NK-92 (cell line): ENCODE measurements at regions not wholly inside any gene's neighbourhood (a gene's known extent, or its start where the extent isn't known, plus 50 kb on each side); places are given as distances from the start of the nearest gene placed in this dataset.

ENCODE experiments used
- DNase-seq: peaks from one replicate; lab custom pipeline; 2025; ENCODE audit not compliant: unreplicated experiment; lab: John Stamatoyannopoulos, UW

DNA sequence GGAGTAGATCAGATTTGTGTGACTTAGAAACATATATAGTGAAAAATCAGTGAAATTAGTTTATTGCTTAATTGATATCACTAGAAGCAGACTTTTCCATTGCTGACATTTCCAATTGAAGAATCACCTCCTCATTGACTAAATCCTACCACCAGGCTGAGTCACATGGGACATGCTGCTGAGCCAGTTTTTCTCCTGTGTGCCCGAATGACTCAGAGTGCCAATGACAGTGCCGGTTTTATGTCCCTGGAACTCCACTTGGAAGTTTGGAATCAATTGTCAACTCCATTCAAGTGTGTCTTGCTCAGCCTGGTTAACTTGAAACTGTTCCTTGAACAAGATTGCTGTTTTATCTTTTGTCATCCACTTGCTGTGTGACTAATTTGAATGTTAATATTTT is 316.1 kb upstream of the PRDM1 start:
- no peak for DNase-seq

DNA sequence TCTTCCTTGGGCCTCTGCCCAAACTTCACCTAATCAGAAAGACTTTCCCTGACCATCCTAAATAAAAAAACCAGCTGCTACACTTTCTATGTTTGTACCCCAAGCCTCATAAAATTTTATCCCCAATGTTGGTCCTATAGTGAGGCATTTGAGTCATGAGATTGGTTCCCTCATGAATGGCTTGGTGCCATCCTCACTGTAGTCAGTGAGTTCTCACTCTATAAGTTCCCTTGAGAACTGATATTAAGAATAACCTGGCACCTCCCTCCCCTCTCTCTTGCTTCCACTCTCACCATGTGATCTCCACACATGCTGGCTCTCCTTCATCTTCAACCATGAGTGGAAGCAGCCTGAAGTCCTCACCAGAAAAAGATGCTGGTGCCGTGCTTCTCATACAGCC is 316.9 kb upstream of the PRDM1 start:
- DNase-seq = no peak

DNA sequence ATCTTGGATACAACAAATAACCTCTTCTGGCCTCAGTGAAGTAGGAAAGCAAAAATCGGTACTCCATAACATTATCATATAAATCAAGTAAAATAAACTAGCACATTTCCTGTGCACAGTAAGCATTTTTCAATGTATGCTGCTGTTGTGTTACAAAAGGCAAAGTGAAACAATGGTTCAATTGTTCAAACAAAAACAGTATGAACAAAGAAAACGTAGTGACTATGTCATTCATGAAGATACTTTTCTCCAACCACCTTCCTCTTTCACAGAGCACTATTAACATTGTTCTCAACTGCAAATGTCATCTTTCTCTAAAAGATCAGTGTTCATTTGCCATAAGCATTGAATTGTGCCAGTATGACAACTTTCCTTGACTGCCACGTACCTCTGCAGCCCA is 318.6 kb upstream of the PRDM1 start:
- no peak for DNase-seq

DNA sequence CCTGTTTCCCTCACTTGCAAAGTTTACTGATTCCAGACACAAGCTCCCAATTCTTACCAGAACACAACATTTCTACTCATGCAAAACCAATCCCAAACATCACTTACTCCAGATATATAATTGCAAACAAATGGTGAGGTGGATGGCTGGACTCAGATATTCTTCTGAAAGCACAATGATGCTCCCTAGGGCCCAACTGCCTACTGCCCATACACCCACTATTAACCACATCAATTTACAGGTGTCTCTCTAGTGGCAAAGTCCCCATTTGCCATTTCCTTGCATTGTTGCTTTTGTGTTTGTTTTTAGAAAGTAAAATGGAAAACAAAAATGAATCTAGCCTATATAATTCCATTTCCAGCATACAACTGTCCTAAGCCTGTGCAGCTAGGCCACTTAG is 320.9 kb upstream of the PRDM1 start:
- DNase-seq = no peak

DNA sequence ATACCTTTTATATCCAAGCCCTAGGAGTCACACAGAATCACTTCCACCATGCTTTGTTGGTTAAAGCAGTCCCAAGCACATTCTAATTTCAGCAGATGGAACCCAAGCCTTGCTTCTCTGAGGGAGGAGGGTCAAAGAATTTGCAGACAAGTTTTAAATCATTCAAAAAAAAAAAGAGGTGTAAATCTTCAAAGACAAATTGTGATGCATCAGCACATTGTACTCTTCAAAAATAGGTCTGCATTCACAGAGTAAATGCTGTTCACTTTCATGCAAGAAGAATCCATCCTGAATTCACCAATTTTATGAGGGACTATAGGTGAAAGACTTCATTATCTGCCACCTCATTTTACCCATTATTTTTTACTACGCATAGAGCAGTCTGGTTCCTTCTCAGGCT is 321.8 kb upstream of the PRDM1 start:
- no peak for DNase-seq

DNA sequence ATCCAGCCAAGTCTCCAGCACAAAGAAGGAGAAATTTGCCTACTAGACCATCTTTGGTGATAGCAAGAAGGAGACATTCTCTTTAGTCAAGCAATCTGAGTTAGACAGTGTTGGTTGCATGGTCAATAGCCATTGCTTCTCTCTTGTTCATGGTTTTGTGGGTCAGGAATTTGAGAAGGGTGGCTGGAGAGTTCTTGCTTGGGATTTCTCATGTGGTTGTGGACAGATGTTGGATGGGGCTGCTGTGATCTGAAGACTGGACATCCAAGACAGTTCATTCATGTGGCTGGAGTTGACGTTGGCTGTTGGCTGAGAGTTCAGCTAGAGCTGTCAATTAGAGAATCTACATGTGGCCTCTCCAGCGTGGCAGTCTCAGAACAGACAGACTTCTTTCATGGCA is 322.3 kb upstream of the PRDM1 start:
- no peak for DNase-seq

DNA sequence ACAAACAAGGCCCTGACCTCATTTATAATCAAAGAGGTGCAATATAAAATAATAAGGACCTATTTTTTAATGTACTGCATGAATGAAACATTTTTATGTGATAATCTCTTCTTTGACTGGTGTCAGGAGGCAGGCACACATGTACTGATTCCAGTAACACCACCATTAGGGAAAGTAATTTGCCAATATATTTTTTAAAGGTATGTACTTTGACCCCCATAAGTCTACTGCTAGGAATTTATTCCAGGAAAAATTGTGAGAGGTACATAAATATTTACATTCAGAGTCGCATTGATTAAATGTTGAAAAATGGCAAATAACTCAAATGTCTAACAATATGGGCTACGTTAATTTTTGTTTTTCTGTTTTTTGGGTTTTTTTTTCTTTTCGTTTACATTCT is 325.4 kb upstream of the PRDM1 start:
- no peak for DNase-seq

DNA sequence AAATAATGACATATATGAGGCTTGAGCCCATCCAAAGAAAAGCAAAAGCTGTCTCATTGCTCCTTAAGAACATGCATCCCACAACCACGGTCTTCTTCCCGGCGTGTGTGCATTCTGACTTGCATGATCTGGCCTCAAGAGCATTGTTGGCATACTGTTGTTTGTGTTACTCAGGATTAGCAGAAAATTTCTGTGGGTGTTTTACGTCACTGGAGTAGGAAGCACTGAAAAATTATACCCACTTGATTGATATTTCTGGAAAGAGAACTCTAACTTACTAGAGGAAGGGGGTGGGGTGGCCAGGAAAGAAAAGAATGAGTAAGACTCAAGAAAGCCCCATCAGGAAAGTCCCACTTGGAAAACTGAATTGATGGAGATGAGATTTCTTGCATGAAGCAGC is 326.2 kb upstream of the PRDM1 start:
- DNase-seq = no peak

DNA sequence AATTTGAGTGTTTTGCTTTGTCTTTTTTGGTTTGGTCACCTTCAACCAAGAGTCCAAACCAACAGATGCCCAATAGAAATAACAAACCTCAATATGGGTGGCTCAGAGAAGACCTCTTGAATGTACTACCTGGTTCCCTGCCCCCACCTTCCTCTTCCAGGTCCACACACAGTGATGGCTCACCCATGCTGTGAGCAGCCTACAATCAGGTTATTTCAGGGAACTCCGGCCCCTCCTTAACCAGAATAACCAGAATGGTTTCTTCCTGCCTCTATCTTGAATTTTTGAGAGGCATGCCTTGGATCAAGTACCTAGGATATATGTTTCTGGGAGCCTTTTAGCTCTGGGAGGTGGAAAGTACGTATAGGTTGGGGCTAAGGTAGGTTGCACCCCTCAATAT is 327.1 kb upstream of the PRDM1 start:
- no peak for DNase-seq

DNA sequence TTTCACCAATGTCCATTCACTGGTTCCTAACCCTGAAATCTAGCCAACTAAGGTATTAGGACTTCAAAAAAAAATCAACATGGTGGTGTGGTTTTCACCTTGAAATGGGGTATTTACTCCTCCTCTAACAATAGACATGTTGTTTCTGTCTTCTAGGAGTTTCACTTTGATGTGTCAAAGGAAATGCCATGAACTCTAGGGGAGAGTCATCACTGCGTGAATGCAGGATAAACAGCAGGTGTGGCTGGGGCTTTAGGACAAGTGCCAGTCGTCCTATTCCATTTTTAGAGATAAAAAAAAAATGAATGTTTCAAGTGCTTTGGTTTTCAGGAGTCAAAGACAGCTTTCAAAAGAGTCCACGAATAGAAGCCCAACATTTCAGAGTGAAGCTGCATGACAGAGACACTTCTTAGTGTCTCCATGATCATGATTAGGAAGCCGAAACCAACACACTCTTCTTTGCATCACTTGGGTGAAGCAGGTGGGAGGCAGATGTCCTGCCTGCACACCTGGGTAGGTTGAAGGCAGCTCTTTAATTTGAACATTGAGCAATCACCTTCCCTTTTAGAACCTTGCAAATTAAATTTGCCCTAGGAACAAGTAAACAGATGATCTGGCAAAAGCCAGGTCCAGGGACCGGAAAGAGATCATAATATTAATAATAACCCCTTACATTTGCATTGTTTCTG is 328.5 kb upstream of the PRDM1 start:
- DNase-seq = no peak

DNA sequence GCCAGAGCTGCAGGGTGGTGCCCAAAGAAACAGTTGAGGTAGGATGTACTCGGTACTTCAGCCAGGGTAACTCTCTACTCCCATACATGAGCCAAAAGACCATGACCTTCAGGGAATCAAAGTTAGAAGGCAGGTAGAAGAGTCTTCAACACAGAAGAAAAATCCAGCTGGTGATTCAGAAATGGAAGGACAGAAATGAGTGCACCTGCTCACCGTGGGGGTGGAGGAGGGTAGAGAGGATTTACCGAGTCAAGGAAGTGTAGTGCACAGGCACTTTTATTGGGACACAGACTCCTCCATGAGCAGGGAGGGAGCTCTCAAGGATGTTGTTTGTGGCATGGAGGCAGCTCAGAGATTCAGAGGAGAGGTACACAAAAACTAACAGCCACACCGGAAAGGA is 330.3 kb upstream of the PRDM1 start:
- DNase-seq = no peak

DNA sequence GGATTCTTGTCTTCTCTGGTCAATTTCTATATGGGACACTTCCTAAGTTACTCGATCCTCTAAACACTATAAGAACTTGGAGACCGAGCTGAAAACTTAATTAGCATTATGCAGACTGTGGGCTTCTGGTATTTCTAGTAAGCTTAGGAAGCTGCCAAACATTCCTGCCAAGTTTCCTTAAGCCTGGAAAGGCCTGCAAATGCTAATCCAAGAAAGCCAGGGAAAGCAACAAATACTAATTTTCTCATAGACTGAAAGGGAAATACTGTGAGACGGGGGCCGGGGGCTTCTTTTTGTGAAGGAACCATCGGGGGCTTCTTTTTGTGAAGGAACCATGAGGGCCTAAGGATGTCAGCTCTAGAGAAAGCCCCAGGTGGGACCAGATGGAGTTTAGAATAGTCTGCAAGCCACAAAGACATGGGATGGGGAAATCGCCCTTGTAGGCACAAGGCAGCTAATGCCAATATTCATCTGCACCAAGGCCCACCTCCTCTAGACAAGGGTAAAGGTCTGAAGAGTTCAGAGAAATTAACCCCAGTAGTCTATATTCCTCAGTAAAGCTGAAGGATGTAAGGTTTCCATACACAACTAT is 332.4 kb upstream of the PRDM1 start:
- DNase-seq = no peak

DNA sequence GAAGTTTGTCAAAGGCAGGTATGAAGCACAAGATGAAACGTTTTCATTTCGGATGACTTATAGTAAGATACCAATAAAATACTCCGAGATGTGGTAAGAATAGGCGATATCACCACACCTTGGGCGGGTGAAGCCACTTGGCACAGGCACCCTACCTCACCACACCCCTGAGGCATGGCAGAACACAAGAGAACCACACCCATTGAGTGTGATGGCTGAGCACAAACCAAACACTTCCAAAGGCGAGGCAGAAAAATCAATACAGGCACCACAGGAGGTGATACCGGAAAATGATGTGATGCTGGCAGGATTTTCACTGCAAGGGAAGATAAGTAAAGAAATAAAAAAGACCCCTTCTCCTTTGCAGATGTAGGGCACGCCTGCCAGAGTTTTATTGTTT is 332.9 kb upstream of the PRDM1 start:
- no peak for DNase-seq

DNA sequence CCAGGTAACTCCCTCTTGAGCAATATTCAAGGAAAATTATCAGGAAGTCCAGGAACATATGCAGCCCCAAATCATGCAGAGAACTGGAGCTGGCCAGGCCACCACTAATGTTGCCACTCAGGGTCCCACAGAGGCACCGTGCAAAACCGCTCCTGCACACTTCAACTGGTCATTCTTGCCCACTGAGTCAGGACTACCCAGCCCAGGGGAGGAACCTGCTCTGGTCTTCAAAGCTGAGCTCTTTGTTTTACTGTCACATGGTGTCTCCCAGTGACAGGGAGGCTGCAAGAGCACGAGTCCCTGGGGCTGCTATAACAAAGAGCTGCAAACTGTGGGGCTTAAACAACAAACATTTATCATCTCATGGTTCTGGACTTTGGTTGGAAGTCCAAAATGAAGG is 336.0 kb upstream of the PRDM1 start:
- DNase-seq = no peak

DNA sequence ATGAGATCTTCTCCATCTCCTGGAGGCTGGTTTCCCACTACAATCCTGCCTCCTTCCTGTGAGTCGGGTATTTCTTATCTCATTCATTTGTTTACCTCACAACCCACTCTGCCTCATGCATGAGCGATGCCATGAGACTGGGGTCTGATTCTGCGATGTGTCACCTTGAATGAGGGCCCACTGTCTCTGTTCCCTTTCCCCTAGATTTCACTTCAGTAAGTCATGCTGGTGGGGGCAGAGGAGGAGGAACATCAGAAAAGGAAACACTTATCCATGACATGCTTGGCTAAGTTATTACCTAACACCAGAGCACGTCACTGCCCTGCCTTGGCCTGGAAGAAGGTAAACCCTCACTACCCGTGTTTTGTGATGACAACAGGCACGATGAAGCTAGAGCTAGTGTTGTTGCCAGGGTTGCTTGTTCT is 337.4 kb upstream of the PRDM1 start:
- DNase-seq = no peak

DNA sequence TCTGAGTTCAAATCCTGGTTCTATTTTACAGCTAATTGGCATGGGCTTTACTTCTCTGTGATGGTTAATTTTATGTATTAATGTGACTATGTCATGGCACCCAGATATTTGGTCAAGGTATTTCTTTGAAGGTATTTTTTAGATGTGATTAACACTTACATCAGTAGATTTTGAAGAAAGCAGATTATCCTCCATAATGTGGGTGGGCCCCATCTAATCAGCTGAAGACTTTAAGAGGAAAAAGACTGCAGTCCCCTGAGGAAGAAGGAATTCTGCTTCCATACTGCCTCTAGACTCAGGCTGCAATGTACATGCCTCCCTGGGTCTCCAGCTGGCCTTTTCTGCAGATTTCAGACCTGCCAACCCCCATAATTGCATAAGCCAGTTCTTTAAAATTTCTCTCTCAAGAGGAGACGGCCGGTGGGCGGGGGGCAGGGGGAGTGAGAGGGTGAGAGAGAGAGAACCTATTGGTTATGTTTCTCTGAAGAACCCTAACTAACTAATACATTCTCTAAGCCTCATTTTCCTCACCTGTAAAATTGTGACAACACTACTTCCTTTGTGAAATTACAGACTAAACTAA is 338.2 kb upstream of the PRDM1 start:
- DNase-seq = no peak

DNA sequence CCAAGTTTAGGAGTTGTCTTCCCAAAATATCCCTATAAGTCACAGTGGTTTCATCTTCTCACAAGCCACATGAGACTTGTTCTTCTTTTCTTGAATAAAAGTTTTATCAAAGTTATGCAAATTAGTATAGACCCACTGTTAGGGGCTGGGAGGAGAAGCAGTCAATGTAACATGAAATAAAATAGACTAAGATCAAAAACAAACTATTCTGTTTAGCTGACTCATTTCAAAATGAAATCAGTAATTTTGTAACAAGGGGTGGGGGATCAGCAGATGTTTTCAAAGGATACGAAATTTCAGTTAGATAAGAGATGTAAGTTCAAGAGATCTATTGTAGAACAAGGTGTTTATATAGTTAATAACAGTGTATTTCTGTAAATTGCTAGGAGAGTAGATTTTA is 339.6 kb upstream of the PRDM1 start:
- DNase-seq = no peak

DNA sequence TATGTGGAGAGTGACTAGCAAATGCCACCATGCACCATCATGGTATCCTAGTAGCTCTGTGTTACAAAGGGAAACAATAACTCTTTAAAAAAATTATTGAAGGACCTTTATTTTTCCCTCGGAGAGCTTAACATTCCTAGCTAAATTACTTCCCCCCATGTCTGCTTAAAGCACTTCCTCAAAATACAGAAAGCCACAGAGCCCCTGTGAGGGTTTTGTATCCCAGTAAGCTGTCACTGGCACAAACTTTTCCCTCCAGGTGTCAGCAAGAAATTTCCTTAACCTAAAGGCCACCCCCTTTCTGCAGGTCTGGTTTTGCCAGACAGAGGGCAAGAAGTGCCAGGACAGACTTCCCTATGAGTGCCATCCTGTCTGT is 340.0 kb upstream of the PRDM1 start:
- DNase-seq = no peak

DNA sequence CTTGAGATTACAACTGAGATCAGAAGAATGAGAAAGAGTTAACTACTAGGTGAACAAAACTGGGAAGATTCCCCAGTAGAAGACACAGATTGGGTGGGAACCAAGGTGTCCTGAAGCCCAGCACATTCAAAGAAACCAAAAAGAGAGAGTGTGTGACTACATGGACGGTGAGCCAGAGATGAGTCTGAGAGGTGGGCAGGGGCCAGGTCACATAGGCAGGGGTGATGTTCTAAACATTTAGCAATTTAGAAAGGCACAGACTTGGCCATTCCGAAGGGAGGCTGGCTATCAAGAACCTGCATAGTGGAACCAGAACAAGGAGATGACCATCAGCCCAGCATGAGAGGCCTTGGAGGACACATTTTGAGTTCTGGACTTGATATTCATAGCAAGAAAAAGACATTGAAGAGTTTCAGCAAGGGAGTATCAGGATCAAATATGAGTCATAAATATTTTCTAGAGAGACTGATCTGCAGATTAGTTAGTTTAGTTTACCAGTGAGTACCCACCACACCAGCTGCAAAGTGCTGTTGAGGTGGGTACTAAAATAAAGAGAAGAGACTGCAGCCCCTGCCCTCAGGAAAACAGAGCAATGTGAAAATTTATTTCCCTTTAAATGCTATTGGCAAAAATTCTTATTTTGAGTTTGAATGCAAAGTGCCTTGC is 340.5 kb upstream of the PRDM1 start:
- DNase-seq = no peak

DNA sequence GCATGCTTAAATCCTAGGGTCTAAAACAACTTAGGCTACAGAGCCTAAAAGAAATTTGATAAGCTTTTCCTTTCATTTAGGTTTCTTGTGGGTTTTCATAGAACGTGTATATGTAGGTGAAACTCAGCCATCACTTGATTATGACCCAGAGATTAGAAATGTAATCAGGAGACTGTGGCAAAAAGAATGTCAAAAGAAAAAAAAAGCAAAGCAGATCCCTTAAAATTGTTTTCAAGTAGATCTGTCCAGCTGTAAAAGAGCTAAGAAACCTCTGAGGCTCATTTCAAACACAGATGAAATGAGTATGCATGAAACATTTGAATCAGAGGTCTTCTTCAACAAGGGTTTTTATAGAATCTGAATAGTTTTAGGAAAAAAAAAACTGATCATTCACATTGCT is 341.3 kb upstream of the PRDM1 start:
- no peak for DNase-seq

DNA sequence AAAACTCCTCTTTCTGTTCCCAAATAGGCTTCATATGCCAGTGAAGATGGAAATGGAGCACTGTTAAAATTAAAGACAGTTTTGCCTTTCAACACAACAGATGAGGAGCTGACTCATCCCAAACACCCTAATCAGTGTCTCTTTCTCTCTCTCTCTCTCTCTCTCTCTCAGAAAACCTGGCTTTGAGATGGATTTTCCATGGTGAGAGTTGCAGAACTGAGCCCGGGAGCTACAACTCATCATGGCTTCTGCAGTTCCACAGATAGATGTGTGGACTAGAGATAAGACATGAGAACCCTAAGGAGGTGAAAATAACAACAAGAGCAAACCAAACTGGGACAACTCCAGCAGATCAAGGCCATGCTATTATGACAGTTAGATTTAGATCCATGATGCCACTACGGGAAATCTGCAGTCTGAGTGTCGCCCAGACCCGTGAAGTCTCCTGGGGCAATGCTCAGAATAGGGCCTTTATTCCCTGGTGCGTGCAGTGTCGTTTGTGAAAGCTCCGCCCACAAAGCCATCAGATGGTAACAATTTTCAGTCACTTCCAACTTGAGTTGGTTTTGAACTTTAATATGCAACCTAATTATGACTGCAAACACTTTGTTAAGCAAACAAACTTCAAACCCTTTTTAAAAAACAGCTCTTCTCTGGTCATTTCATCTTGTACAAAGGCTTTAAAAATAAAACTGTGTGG is 338.2 kb upstream of the PREP start:
- DNase-seq = no peak

DNA sequence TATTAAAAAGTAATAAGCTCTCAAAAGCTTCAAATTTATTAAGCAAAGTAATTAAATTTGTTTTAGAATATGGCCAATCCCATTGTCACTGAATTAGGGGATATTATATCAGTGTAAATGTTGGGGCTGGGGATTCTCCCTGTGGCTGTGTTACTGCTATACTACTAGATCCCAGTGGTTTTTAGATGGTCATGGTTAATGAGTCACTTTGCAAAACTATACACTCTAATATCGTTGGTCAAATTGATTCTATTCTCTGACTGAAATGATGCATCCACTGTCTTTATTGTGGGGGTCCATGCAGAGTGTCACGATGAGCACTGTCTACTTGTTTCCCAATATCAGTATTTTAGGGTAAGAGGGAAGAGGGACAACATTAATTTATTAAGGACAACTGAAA is 336.9 kb upstream of the PREP start:
- DNase-seq = no peak
